ENCODE measurements at regions not wholly inside any gene's neighbourhood (a gene's known extent, or its start where the extent isn't known, plus 50 kb on each side); places are given as distances from the start of the nearest gene placed in this dataset.

DNA sequence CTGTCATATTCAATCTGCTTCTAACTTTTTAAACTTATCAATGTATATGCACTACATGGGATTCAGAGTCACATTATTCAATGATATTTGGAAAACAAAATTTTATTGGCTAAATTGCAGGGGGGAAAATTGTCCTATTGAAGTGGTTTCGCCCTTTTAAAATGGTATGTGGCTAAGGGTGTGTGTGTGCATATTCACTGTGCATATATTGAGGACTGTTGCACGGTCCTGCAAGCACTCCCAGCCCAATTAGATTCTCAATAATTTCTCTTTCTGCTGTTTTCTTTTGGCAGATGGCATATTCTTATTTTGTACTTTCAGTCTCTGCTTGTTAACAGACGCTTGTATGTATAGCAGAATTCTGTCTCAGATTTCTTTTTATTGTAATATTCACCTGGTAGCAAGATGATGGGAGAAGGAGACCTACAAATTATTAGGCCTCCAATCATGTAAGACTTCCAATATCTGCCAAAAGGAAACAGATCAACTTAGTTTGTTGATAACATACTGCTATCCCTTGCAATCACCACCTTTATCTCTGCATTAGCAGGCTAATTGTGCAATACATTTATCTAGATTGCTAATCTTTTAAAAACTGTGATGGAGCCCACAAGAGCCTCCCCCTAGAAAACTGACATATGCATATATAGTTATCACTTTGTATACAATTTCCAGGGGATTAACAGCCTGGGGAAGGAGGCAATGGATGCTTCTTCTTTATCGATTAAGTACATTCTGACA lies 411.5 kb downstream of the PLK2 start:
- Histone ChIP-seq H2BK20ac (ENCODE audit: low read length) (no peak overlapping the region), H2BK5ac (ENCODE audit: low read depth, low read length) (no peak overlapping the region), H4K20me1 (replicated peaks in 1 of 2; ENCODE audit: control insufficient read depth in 1 of 2, insufficient read depth in 2 of 2, low read length in 2 of 2) (peaks cover 0 to 2% of the 10 kb centered on the region in 2 experiments), H3K27me3 (replicated peaks in 1 of 4; ENCODE audit: control insufficient read depth in 3 of 4, extremely low read depth in 1 of 4, insufficient read depth in 3 of 4, low read length in 3 of 4) (no peaks in the 10 kb centered on the region), H3K4me2 (ENCODE audit: insufficient read depth in 1 of 2, low read depth in 2 of 2, low read length in 2 of 2) (no peak overlapping the region), H3K9ac (replicated peaks in 1 of 4; ENCODE audit: extremely low read depth in 1 of 4, low read depth in 3 of 4, low read length in 3 of 4) (no peak overlapping the region), H3K79me2 (ENCODE audit: control insufficient read depth in 1 of 2, insufficient read depth in 2 of 2, low read length in 2 of 2) (no peaks in the 10 kb centered on the region), H3K27ac (ENCODE audit: low read depth, low read length) (no peak overlapping the region), H3K9me3 (ENCODE audit: insufficient read depth in 2 of 2, low read depth in 1 of 2, low read length in 1 of 2) (no peaks in the 10 kb centered on the region), H2BK12ac (ENCODE audit: low read depth, low read length) (no peak overlapping the region), H3K23ac (ENCODE audit: insufficient read length) (no peak overlapping the region), H2AFZ (ENCODE audit: low read length) (no peak overlapping the region), H3K18ac (ENCODE audit: extremely low read depth, low read length) (no peak overlapping the region), H4K5ac (ENCODE audit: insufficient read length, low read depth, low read length) (no peak overlapping the region), H2BK15ac (ENCODE audit: low read length) (no peak overlapping the region), H3K4me1 (replicated peaks in 1 of 4; ENCODE audit: control insufficient read depth in 3 of 4, insufficient read depth in 4 of 4, low read length in 3 of 4) (no peaks in the 10 kb centered on the region), H3K56ac (replicated peaks; ENCODE audit: insufficient read length, low read depth, low read length) (no peak overlapping the region), H3K79me1 (ENCODE audit: low read depth, low read length) (no peaks in the 10 kb centered on the region), H4K91ac (replicated peaks; ENCODE audit: insufficient read length, low read length) (no peak overlapping the region), H4K8ac (ENCODE audit: extremely low read depth, insufficient read depth, low read length) (no peak overlapping the region), H3K4me3 (ENCODE audit: extremely low read depth in 1 of 4, insufficient read depth in 2 of 4, low read depth in 3 of 4, low read length in 4 of 4) (no peak overlapping the region), H3K23me2 (ENCODE audit: low read depth, low read length) (no peaks in the 10 kb centered on the region), H2BK120ac (replicated peaks; ENCODE audit: low read depth, low read length) (no peak overlapping the region), H3K14ac (ENCODE audit: insufficient read length) (no peak overlapping the region), H3K4ac (replicated peaks; ENCODE audit: insufficient read length, low read depth, low read length) (no peak overlapping the region), H3K36me3 (ENCODE audit: control insufficient read depth in 2 of 4, insufficient read depth in 4 of 4, low read length in 3 of 4) (no peaks in the 10 kb centered on the region), H2AK5ac (ENCODE audit: low read depth, low read length) (no peak overlapping the region)
- TF ChIP-seq SP4 (IDR thresholded peaks at IDR 0.05; ENCODE audit: low read length): no peak
- TF ChIP-seq CHD2 (IDR thresholded peaks at IDR 0.05; ENCODE audit: low read length): no peak
- no peak for TF ChIP-seq CEBPB (IDR thresholded peaks at IDR 0.05; ENCODE audit: low read depth, low read length)
- no peak for TF ChIP-seq NANOG (IDR thresholded peaks at IDR 0.05; ENCODE audit: insufficient read depth, low read depth, low read length, poor library complexity, severe bottlenecking)
- no peak for TF ChIP-seq HDAC2 (IDR thresholded peaks at IDR 0.05; ENCODE audit: borderline replicate concordance in 1 of 2, low read depth in 2 of 2, low read length in 2 of 2)
- no peak for TF ChIP-seq CBX8 (IDR thresholded peaks at IDR 0.05; ENCODE audit: borderline replicate concordance, low read depth, low read length)
- TF ChIP-seq KDM5A (IDR thresholded peaks at IDR 0.05; ENCODE audit: low read length): no peak
- no peak for TF ChIP-seq FOSL1 (IDR thresholded peaks at IDR 0.05; ENCODE audit: insufficient read depth, low read depth, low read length)
- TF ChIP-seq BCL11A (IDR thresholded peaks at IDR 0.05; ENCODE audit: low read depth in 2 of 2, low read length in 2 of 2): no peak
- no peak for TF ChIP-seq TBP (IDR thresholded peaks at IDR 0.05; ENCODE audit: low read depth, low read length)
- no peak for TF ChIP-seq POLR2AphosphoS5 (IDR thresholded peaks at IDR 0.05; ENCODE audit: low read depth, low read length)
- no peak for TF ChIP-seq BRCA1 (IDR thresholded peaks at IDR 0.05; ENCODE audit: low read depth, low read length)
- TF ChIP-seq HDAC6 (IDR thresholded peaks at IDR 0.05; ENCODE audit: low read depth, low read length): no peak
- TF ChIP-seq SAP30 (IDR thresholded peaks at IDR 0.05; ENCODE audit: insufficient read depth, insufficient replicate concordance, low read length): no peak
- no peak for TF ChIP-seq TEAD4 (IDR thresholded peaks at IDR 0.05; ENCODE audit: low read depth, low read length)
- DNase-seq (ENCODE audit: low read depth in 1 of 2, low spot score in 2 of 2) (no peak), FAIRE-seq (no peak)
- POLR2A ChIA-PET (ENCODE audit: partially characterized antibody): no interaction called here
- 92% methylated on average over 4 of the region's 4 CpGs; no CpG with 5 or more reads in 1 of the 2 experiments for WGBS, 2 experiments (ENCODE audit: extremely low coverage in 1 of 2, insufficient coverage in 1 of 2, insufficient read length in 1 of 2, insufficient replicate concordance in 2 of 2, low coverage in 1 of 2, low lambda C conversion rate in 2 of 2, missing lambda C conversion rate in 1 of 2)
- CTCF ChIA-PET (ENCODE audit: partially characterized antibody): no interaction called here

All from H1 (cell line).